Neural cell (in vitro differentiated cells): ENCODE measurements at regions not wholly inside any gene's neighbourhood (a gene's known extent, or its start where the extent isn't known, plus 50 kb on each side); places are given as distances from the start of the nearest gene placed in this dataset.

Experiments
- H2AFZ ChIP-seq: fragments of 200-600, 300-800 bp; sonication (generic), shearing (Covaris generic); 2 replicates; pipeline ENCODE4 v1.6.0; 2014; ENCODE audit warnings: low read depth, mild to moderate bottlenecking, antibody characterized with exemption, low read length, moderate library complexity
- H3F3A ChIP-seq: fragments of 200-600 bp; shearing (Covaris generic); 2 replicates; pipeline ENCODE4 v1.6.1; 2016; ENCODE audit warnings: mild to moderate bottlenecking, moderate library complexity, mixed read lengths, antibody characterized with exemption, low read length; ENCODE audit not compliant: insufficient read depth, poor library complexity, severe bottlenecking
- H3K27ac ChIP-seq: fragments of 200-600, 300-800 bp; sonication (generic), shearing (Covaris generic); 2 replicates; pipeline ENCODE4 v1.5.1; 2014; ENCODE audit warnings: mild to moderate bottlenecking, low read length, moderate library complexity
- H3K27me3 ChIP-seq: fragments of 300-800, 200-600 bp; sonication (generic), shearing (Covaris generic); 2 replicates; pipeline ENCODE4 v1.6.0; 2014; ENCODE audit warnings: mild to moderate bottlenecking, low read depth, low read length, moderate library complexity; ENCODE audit not compliant: insufficient read depth
- H3K36me3 ChIP-seq: fragments of 300-800, 200-600 bp; sonication (generic), shearing (Covaris generic); 2 replicates; pipeline ENCODE4 v1.5.1; 2014; ENCODE audit warnings: mild to moderate bottlenecking, antibody characterized with exemption, low read length, moderate library complexity; ENCODE audit not compliant: insufficient read depth
- H3K4me2 ChIP-seq: fragments of 300-800, 200-600 bp; sonication (generic), shearing (Covaris generic); 2 replicates; pipeline ENCODE4 v1.6.0; 2014; ENCODE audit warnings: mild to moderate bottlenecking, low read length
- H3K4me3 ChIP-seq: fragments of 300-800, 200-600 bp; sonication (generic), shearing (Covaris generic); 2 replicates; pipeline ENCODE4 v1.5.1; 2014; ENCODE audit warnings: mild to moderate bottlenecking, low read length, moderate library complexity
- H3K79me2 ChIP-seq: fragments of 200-600 bp; shearing (Covaris generic); replicated peaks from 2 replicates; pipeline ENCODE4 v1.6.0; 2014; ENCODE audit warnings: mild to moderate bottlenecking, low read length, moderate library complexity; ENCODE audit not compliant: insufficient read depth
- H3K9ac ChIP-seq: fragments of 300-800, 200-600 bp; sonication (generic), shearing (Covaris generic); 2 replicates; pipeline ENCODE4 v1.6.1; 2016; ENCODE audit warnings: mild to moderate bottlenecking, low read length, mixed read lengths
- H3K9me2 ChIP-seq: fragments of 200-600 bp; shearing (Covaris generic); 2 replicates; pipeline ENCODE4 v1.6.1; 2016; ENCODE audit warnings: mild to moderate bottlenecking, low read length, mixed read lengths; ENCODE audit not compliant: insufficient read depth
- H3K9me3 ChIP-seq: fragments of 200-600, 300-800 bp; sonication (generic), shearing (Covaris generic); 2 replicates; pipeline ENCODE4 v1.6.1; 2016; ENCODE audit warnings: mild to moderate bottlenecking, mixed run types, low read length, moderate library complexity, mixed read lengths
- H4K20me1 ChIP-seq: fragments of 200-600 bp; shearing (Covaris generic); 2 replicates; pipeline ENCODE4 v1.6.1; 2016; ENCODE audit warnings: mild to moderate bottlenecking, mixed run types; ENCODE audit not compliant: insufficient read depth
- MXI1 ChIP-seq: fragments of 450-650 bp; conservative IDR thresholded peaks from 2 replicates; pipeline ENCODE4 v1.6.1; 2014; ENCODE audit warnings: antibody characterized with exemption, mild to moderate bottlenecking; ENCODE audit not compliant: poor library complexity, severe bottlenecking
- POLR2AphosphoS5 ChIP-seq: IDR thresholded peaks from 2 replicates; pipeline ENCODE4 v1.6.1; 2012
- RAD21 ChIP-seq: fragments of 450-650 bp; conservative IDR thresholded peaks from 2 replicates; pipeline ENCODE4 v1.6.1; 2014; ENCODE audit warnings: antibody characterized with exemption, mild to moderate bottlenecking, moderate library complexity
- SMC3 ChIP-seq: fragments of 450-650 bp; conservative IDR thresholded peaks from 2 replicates; pipeline ENCODE4 v1.6.1; 2014; ENCODE audit warnings: antibody characterized with exemption, mild to moderate bottlenecking, moderate library complexity; ENCODE audit not compliant: poor library complexity
- TAF1 ChIP-seq: IDR thresholded peaks from 2 replicates; pipeline ENCODE4 v1.6.1; 2012; ENCODE audit warnings: low read depth
- TF ChIP-seq, protein P1 (sequence below): fragments of 450-650 bp; IDR thresholded peaks from 2 replicates; pipeline ENCODE4 v1.5.1; 2014; ENCODE audit warnings: antibody characterized with exemption, mild to moderate bottlenecking, moderate library complexity; ENCODE audit not compliant: poor library complexity, severe bottlenecking
- TF ChIP-seq, protein P2 (sequence below): IDR thresholded peaks from 2 replicates; pipeline ENCODE4 v1.6.1; 2012; ENCODE audit warnings: borderline replicate concordance

- Histone ChIP-seq H3K9me3 (no peaks in the 10 kb centered on the region), H3K9me2 (no peaks in the 10 kb centered on the region), H3K4me2 (no peak overlapping the region), H3K36me3 (no peaks in the 10 kb centered on the region), H3K79me2 (no peaks in the 10 kb centered on the region), H3K27ac (no peak overlapping the region), H3K27me3 (no peaks in the 10 kb centered on the region), H2AFZ (no peak overlapping the region), H3F3A (no peaks in the 10 kb centered on the region), H3K9ac (no peak overlapping the region), H4K20me1 (no peaks in the 10 kb centered on the region), H3K4me3 (no peak overlapping the region)
- no peak for TF ChIP-seq SMC3
- TF ChIP-seq MXI1, result no peak
- TF ChIP-seq POLR2AphosphoS5, result no peak
- no peak for TF ChIP-seq TAF1
- TF ChIP-seq, protein P1, sequence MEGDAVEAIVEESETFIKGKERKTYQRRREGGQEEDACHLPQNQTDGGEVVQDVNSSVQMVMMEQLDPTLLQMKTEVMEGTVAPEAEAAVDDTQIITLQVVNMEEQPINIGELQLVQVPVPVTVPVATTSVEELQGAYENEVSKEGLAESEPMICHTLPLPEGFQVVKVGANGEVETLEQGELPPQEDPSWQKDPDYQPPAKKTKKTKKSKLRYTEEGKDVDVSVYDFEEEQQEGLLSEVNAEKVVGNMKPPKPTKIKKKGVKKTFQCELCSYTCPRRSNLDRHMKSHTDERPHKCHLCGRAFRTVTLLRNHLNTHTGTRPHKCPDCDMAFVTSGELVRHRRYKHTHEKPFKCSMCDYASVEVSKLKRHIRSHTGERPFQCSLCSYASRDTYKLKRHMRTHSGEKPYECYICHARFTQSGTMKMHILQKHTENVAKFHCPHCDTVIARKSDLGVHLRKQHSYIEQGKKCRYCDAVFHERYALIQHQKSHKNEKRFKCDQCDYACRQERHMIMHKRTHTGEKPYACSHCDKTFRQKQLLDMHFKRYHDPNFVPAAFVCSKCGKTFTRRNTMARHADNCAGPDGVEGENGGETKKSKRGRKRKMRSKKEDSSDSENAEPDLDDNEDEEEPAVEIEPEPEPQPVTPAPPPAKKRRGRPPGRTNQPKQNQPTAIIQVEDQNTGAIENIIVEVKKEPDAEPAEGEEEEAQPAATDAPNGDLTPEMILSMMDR, result no peak
- TF ChIP-seq RAD21, result no peak
These were observed 228.1 kb upstream of the CST7 start for GRCh38 chr20:24720957-24721356.

DNA sequence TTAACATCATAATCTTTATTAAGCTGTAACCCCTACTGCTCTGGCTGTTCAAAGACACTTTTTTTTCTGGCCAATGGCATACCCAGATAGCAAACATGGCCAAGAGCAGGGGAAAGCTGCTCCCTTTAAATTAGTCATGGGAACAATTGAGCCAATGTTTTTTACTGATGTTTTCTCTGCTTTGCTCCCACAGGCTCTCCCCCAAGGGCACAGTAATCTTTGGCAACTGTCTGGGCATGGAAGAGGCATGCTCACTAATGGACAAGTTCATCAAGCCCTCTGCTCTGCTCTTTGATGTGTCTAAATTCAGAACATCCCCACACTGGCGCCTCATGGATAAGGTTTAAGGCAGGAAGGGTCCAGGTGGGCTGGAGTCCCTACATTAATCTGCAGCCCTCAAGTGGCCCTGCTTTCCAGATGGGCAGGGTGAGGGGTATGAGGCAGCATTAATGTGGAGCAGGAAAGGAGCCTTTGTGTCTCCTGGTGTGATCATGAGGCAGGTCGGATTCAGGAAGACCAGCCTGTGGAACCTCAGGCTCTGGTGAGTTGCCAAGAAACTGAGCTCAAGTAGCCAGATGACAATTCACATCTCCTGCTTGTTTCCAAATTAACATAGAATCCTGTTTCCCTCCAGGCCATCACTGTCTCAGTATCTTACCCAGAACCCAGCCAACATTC, 227.0 kb upstream of the CST7 start:
- Histone ChIP-seq H3K27me3 (no peaks in the 10 kb centered on the region), H3K9me3 (no peaks in the 10 kb centered on the region), H3F3A (no peaks in the 10 kb centered on the region), H3K79me2 (no peaks in the 10 kb centered on the region), H2AFZ (no peak overlapping the region), H3K27ac (no peak overlapping the region), H4K20me1 (no peaks in the 10 kb centered on the region), H3K9me2 (no peaks in the 10 kb centered on the region), H3K9ac (no peak overlapping the region), H3K4me3 (no peak overlapping the region), H3K36me3 (no peaks in the 10 kb centered on the region), H3K4me2 (no peak overlapping the region)
- no peak for TF ChIP-seq MXI1
- TF ChIP-seq RAD21, result no peak
- TF ChIP-seq, protein P1, result no peak
- no peak for TF ChIP-seq SMC3
- TF ChIP-seq, protein P2, sequence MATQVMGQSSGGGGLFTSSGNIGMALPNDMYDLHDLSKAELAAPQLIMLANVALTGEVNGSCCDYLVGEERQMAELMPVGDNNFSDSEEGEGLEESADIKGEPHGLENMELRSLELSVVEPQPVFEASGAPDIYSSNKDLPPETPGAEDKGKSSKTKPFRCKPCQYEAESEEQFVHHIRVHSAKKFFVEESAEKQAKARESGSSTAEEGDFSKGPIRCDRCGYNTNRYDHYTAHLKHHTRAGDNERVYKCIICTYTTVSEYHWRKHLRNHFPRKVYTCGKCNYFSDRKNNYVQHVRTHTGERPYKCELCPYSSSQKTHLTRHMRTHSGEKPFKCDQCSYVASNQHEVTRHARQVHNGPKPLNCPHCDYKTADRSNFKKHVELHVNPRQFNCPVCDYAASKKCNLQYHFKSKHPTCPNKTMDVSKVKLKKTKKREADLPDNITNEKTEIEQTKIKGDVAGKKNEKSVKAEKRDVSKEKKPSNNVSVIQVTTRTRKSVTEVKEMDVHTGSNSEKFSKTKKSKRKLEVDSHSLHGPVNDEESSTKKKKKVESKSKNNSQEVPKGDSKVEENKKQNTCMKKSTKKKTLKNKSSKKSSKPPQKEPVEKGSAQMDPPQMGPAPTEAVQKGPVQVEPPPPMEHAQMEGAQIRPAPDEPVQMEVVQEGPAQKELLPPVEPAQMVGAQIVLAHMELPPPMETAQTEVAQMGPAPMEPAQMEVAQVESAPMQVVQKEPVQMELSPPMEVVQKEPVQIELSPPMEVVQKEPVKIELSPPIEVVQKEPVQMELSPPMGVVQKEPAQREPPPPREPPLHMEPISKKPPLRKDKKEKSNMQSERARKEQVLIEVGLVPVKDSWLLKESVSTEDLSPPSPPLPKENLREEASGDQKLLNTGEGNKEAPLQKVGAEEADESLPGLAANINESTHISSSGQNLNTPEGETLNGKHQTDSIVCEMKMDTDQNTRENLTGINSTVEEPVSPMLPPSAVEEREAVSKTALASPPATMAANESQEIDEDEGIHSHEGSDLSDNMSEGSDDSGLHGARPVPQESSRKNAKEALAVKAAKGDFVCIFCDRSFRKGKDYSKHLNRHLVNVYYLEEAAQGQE, result no peak
- TF ChIP-seq POLR2AphosphoS5, result no peak
